ENCODE measurements at regions not wholly inside any gene's neighbourhood (a gene's known extent, or its start where the extent isn't known, plus 50 kb on each side); places are given as distances from the start of the nearest gene placed in this dataset.

GRCh38 chr12:92027243-92027642 is 118.4 kb downstream of the BTG1 start:
- TF ChIP-seq POLR2AphosphoS5 (IDR thresholded peaks at IDR 0.05) (no peak), CTCF (IDR thresholded peaks at IDR 0.05) (no peak), POLR2A (IDR thresholded peaks at IDR 0.05) (no peak), EP300 (IDR thresholded peaks at IDR 0.05) (no peak)

Data from sigmoid colon (tissue), 4 donors.